ENCODE measurements at regions not wholly inside any gene's neighbourhood (a gene's known extent, or its start where the extent isn't known, plus 50 kb on each side); places are given as distances from the start of the nearest gene placed in this dataset.

DNA sequence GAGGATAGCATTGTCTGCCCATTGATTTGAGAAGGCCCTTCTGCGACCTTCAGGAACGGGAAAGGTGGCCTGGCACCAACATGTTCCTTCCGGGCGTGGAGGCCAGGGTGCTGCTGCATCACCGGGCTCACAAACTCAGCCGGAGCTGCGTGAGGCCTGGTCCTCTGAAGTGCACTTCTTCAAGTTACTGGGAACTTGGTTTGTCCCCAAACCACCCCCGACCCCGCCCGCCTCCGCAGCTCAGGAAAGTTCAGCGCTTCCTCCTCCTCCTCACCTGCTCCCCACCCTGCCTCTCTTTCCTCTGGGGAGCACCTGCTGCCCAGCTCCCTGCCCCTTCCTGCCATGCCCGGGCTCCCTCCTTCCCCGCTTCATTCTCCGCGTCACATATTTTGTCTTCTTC lies 116.0 kb upstream of the LRPAP1 start:
- TF ChIP-seq, protein P1, sequence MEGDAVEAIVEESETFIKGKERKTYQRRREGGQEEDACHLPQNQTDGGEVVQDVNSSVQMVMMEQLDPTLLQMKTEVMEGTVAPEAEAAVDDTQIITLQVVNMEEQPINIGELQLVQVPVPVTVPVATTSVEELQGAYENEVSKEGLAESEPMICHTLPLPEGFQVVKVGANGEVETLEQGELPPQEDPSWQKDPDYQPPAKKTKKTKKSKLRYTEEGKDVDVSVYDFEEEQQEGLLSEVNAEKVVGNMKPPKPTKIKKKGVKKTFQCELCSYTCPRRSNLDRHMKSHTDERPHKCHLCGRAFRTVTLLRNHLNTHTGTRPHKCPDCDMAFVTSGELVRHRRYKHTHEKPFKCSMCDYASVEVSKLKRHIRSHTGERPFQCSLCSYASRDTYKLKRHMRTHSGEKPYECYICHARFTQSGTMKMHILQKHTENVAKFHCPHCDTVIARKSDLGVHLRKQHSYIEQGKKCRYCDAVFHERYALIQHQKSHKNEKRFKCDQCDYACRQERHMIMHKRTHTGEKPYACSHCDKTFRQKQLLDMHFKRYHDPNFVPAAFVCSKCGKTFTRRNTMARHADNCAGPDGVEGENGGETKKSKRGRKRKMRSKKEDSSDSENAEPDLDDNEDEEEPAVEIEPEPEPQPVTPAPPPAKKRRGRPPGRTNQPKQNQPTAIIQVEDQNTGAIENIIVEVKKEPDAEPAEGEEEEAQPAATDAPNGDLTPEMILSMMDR (IDR thresholded peaks at IDR 0.05; ENCODE audit: low read length), result no peak
- TF ChIP-seq EZH2phosphoT487 (IDR thresholded peaks at IDR 0.05; ENCODE audit: low read length), result no peak
- TF ChIP-seq EZH2 (optimal IDR thresholded peaks at IDR 0.05; ENCODE audit: low read depth, low read length), result no peak
